ENCODE measurements at regions not wholly inside any gene's neighbourhood (a gene's known extent, or its start where the extent isn't known, plus 50 kb on each side); places are given as distances from the start of the nearest gene placed in this dataset.

- no peak for ATAC-seq (ENCODE audit: low read depth in 2 of 2)
- Histone ChIP-seq H3K27ac (ENCODE audit: insufficient read depth, low read length, poor library complexity, severe bottlenecking) (no peak overlapping the region), H3K4me3 (ENCODE audit: low read depth, low read length) (no peak overlapping the region), H3K27me3 (ENCODE audit: control insufficient read depth, insufficient read depth, low read length) (no peaks in the 10 kb centered on the region), H3K9me3 (ENCODE audit: control insufficient read depth in 2 of 2, low read length in 2 of 2) (no peaks in the 10 kb centered on the region), H3K36me3 (ENCODE audit: control insufficient read depth, insufficient read depth, low read length) (no peaks in the 10 kb centered on the region), H3K4me1 (ENCODE audit: control insufficient read depth, insufficient read depth, low read length, poor library complexity, severe bottlenecking) (no peaks in the 10 kb centered on the region)
- Mint-ChIP-seq H3K4me1 (no peaks in the 10 kb centered on the region), H3K4me3 (no peak overlapping the region), H3K9me3 (peaks cover 0 to 7% (median 0%) of the 10 kb centered on the region in 7 donors), H3K36me3 (no peaks in the 10 kb centered on the region), H3K27me3 (no peaks in the 10 kb centered on the region), H3K27ac (no peak overlapping the region)
- DNase-seq = no peak
Measured at GRCh38 chr1:215031392-215031791, 51.1 kb upstream of the KCNK2 start.
